ENCODE measurements at regions not wholly inside any gene's neighbourhood (a gene's known extent, or its start where the extent isn't known, plus 50 kb on each side); places are given as distances from the start of the nearest gene placed in this dataset.
"Not testable (repeated sequence)": the region's sequence is repeated elsewhere in the genome, so short reads cannot be mapped to it uniquely, and the experiment has no call there.

DNA sequence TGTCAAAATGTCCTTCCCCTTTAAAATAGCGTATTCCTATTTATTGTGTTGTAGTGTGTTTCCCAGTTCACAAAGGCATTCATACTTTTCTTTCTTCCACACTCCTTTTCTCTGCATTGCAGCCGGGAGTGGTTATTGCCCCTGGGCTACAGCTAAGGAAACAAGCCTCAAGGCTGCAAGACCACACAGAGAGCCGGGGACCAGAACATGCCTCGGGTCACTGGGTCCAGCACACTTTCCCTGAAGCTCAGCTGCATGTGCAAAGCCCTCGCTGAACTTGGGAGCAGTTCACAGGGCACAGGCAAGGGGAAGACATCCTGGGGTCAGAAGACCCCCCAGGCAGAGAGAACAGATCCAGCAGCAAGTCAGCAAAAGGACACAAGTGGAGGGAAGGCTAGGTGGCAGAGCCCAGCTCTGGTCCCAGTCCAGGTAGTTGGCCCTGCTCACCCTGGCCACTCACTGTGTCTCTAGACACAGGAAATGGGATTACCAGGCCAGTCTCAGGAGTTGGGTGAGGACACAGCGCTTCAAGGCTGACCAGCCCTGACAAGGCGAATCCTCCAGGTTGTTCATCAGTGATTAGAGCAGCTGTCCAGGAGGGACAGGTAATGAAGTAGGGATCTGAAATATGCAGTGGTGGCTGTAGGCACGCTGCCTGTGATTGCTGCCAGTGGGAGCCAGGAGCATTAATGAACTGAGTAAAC lies 118.2 kb downstream of the CD83 start:
- H3K27ac ChIP-seq (ENCODE audit: low read depth, low read length), result no peak overlapping the region
- H3K9me3 ChIP-seq (ENCODE audit: insufficient read depth, low read depth, low read length), result peaks cover 7% of the 10 kb centered on the region
- H3K9ac ChIP-seq (ENCODE audit: low read depth, low read length), result no peak overlapping the region
- H3K27me3 ChIP-seq (ENCODE audit: insufficient read depth, low read length), result no peaks in the 10 kb centered on the region
- H3K36me3 ChIP-seq (ENCODE audit: insufficient read depth, low read length), result no peaks in the 10 kb centered on the region
- H3K4me3 ChIP-seq (ENCODE audit: low read length), result no peak overlapping the region
- H3K4me1 ChIP-seq (ENCODE audit: insufficient read depth, low read length), result no peaks in the 10 kb centered on the region
- WGBS, result 89% methylated on average over 7 of the region's 8 CpGs

DNA sequence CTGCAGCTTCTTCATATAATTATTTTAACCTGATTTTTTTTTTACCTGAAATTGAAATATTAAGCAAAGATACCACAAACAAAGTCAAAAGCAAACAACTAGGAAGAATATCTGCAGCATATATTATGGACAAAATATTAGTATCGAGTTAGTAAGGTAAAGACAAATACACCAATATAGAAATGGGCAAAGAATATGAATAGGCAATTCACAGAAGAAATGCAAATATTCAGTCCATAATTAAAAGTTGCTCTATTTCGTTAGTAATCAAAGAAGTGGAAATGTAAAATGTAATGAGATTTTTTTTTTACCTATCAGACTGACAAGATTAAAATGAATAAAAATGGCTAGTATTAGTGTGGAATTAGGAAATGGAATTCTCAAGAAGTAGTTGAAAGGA lies 121.5 kb downstream of the CD83 start:
- H3K9ac ChIP-seq (ENCODE audit: low read depth, low read length), result no peak overlapping the region
- H3K4me1 ChIP-seq (ENCODE audit: insufficient read depth, low read length), result no peaks in the 10 kb centered on the region
- no CpG with 5 or more reads among the region's 2 CpGs for WGBS
- peaks cover 7% of the 10 kb centered on the region for H3K9me3 ChIP-seq (ENCODE audit: insufficient read depth, low read depth, low read length)
- H3K27me3 ChIP-seq (ENCODE audit: insufficient read depth, low read length), result no peaks in the 10 kb centered on the region
- H3K27ac ChIP-seq (ENCODE audit: low read depth, low read length), result no peak overlapping the region
- H3K4me3 ChIP-seq (ENCODE audit: low read length), result no peak overlapping the region
- H3K36me3 ChIP-seq (ENCODE audit: insufficient read depth, low read length), result no peaks in the 10 kb centered on the region

DNA sequence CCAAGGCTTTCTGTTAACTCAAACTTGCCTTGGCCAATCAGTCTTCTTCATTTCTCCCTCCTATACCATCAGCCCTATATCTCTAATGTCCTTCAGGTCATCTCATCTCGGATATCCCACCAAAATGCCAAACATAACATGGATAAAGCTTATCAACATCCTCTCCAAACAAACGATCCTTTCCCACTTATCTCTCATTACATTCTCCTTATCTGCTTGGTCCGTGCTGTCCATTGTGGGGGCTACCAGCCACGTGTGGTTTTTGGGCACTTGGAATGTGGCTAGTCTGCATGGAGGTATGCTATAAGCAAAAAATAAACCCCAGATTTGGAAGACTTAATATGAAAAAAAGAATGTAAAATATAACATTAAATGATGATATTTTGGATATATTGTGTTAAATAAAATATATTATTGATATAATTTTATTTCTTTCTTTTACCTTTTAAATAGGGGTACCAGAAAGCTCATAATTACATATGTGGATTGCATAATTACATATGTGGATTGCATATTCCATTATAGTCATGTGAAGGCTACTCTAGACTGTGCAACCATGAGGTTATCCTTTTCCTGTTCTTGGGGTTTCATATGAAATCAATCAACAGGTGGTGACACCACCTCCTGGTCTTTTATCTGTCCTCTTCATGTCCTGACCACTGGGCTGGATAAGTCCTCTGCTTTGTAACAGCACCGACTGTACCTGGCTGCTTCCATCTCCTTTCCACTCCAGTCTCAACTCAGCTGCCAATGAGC lies 123.0 kb downstream of the CD83 start:
- Histone ChIP-seq H3K9me3 (ENCODE audit: insufficient read depth, low read depth, low read length) (peaks cover 7% of the 10 kb centered on the region), H3K27me3 (ENCODE audit: insufficient read depth, low read length) (no peaks in the 10 kb centered on the region), H3K4me3 (ENCODE audit: low read length) (no peak overlapping the region), H3K9ac (ENCODE audit: low read depth, low read length) (no peak overlapping the region), H3K27ac (ENCODE audit: low read depth, low read length) (no peak overlapping the region), H3K36me3 (ENCODE audit: insufficient read depth, low read length) (no peaks in the 10 kb centered on the region), H3K4me1 (ENCODE audit: insufficient read depth, low read length) (no peaks in the 10 kb centered on the region; the same call in 1 of the 2 replicates)
- WGBS, result 85% methylated on average over 5 of the region's 5 CpGs

DNA sequence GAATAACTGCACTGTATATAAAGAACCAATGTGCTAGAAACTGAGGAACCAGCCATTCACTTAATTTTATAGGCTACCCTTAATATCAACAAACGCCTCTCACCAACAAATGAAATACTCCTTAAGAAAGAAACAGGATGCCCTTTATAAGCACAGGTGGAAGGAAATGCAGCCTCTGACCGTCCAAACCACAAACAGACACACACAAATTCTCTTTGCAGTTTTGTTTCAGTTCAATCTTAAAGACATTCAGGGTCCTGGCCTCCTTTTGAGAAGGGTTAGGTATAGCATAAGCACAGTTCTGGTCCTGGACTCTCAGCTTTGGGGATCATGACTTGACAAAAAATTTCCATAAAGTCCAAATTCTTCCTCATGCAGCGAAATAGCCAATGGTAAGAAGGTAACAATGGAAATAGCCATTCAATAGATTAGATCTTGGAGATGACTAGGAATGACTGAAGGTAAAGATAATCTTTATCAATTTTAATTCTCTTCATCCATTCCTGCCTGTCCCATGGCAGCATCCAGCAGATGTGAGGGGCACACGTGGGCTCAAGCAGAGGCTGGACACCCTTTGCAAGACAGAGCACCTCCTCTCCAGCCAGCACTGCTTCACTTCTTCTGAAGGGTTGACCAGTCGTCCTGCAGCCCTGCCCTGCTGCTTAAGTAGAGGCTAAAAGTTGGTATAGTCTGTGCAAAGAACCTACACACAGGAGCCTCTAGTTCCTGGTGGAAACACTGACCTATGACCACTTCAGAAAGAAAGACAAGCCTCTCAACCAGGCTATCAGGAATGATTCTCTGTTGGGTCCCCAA lies 123.9 kb downstream of the CD83 start:
- WGBS, result 88% methylated on average over 5 of the region's 5 CpGs

DNA sequence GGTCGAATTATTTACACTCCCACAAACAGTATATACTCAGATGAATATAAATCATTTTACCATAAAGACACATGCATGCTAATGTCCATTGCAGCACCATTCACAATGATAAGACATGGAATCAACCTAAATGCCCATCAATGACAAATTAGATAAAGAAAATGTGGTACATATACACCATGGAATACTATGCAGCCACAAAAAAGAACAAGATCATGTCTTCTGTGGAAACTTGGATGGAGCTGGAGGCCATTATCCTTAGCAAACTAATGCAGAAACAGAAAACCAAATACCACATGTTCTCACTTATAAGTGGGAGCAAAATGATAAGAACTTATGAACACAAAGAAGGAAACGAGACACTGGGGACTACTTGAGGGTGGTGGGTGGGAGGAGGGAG lies 125.3 kb downstream of the CD83 start:
- H3K9ac ChIP-seq (ENCODE audit: low read depth, low read length); H3K27me3 ChIP-seq (ENCODE audit: insufficient read depth, low read length); H3K36me3 ChIP-seq (ENCODE audit: insufficient read depth, low read length); H3K9me3 ChIP-seq (ENCODE audit: insufficient read depth, low read depth, low read length); H3K27ac ChIP-seq (ENCODE audit: low read depth, low read length); H3K4me1 ChIP-seq (ENCODE audit: insufficient read depth, low read length); H3K4me3 ChIP-seq (ENCODE audit: low read length): not testable (repeated sequence)
- 92% methylated on average over 2 of the region's 2 CpGs for WGBS

More for the DNA sequence above, 123.9 kb downstream of the CD83 start:
- no peak overlapping the region for H3K4me3 ChIP-seq (ENCODE audit: low read length)
- H3K36me3 ChIP-seq (ENCODE audit: insufficient read depth, low read length), result no peaks in the 10 kb centered on the region
- no peaks in the 10 kb centered on the region for H3K27me3 ChIP-seq (ENCODE audit: insufficient read depth, low read length)
- peaks cover 7% of the 10 kb centered on the region; the same call in 1 of the 2 replicates for H3K4me1 ChIP-seq (ENCODE audit: insufficient read depth, low read length)
- no peak overlapping the region for H3K27ac ChIP-seq (ENCODE audit: low read depth, low read length)
- H3K9ac ChIP-seq (ENCODE audit: low read depth, low read length), result no peak overlapping the region
- H3K9me3 ChIP-seq (ENCODE audit: insufficient read depth, low read depth, low read length), result peaks cover 7% of the 10 kb centered on the region

DNA sequence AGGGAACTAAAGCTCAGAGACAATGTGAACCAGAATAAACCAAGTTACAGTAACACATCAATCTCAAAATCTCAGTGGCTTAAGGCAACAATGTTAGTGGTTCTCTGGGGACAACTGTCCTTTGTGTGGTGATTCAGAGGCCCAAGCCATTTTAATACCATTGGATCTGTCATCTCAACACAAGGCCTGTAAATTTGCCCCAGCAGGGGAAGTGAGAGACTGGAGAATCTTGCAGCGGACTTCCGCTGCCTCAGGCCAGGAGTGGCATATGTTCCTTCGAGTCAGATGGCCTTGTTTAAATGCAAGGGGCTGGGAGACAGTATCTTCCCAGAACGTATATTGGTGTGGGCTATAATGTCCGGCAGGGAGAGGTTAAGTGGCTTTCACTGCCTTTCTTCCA lies 126.0 kb downstream of the CD83 start:
- no peak overlapping the region for H3K4me3 ChIP-seq (ENCODE audit: low read length)
- H3K27ac ChIP-seq (ENCODE audit: low read depth, low read length), result no peak overlapping the region
- no peak overlapping the region for H3K9ac ChIP-seq (ENCODE audit: low read depth, low read length)
- H3K36me3 ChIP-seq (ENCODE audit: insufficient read depth, low read length), result no peaks in the 10 kb centered on the region
- 77% methylated on average over 5 of the region's 5 CpGs for WGBS
- H3K4me1 ChIP-seq (ENCODE audit: insufficient read depth, low read length), result peaks cover 7% of the 10 kb centered on the region; the same call in 1 of the 2 replicates
- H3K9me3 ChIP-seq (ENCODE audit: insufficient read depth, low read depth, low read length), result peaks cover 7% of the 10 kb centered on the region
- H3K27me3 ChIP-seq (ENCODE audit: insufficient read depth, low read length), result no peaks in the 10 kb centered on the region

DNA sequence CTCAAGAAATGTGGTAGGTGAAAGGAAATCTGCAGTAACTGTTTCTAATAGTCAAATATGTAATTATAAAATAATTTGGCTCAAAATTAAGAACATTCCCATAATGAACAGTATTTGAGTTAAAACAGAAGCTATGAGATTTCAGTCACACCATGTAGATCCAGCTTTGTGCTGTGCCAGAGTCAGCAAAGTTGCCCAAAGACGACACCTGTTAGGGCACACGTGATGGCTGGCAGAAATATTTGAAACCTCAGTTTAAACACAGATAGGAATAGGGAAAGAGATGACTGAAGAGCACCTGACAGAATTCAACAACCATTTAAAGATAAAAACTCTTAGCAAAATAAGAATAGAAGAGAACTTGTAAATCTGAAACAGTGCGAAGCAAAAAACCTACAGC lies 129.3 kb downstream of the CD83 start:
- H3K27ac ChIP-seq (ENCODE audit: low read depth, low read length), result no peak overlapping the region

DNA sequence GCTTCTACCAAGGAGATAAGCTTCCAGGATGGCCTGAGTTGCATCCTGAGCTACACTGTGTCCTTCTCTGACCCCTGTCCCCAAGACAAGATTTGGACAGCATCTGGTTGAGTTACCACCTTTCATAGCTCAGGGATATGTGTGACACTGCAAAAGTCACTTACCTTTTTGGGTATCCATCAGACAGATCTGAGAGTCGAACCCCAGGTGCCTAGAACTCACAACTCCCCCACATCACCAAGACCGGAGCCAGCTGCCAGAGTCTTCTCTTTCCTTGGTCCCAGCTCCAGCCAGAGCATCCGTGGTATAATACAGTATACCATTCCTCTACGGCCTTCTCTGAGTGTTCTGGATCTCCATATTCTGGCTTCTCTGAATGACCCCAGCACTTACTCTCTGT lies 133.0 kb downstream of the CD83 start:
- H3K4me3 ChIP-seq (ENCODE audit: low read length), result no peak overlapping the region
- no peaks in the 10 kb centered on the region for H3K27me3 ChIP-seq (ENCODE audit: insufficient read depth, low read length)
- H3K9ac ChIP-seq (ENCODE audit: low read depth, low read length), result no peak overlapping the region
- peaks cover 7% of the 10 kb centered on the region; the same call in 1 of the 2 replicates for H3K4me1 ChIP-seq (ENCODE audit: insufficient read depth, low read length)
- H3K9me3 ChIP-seq (ENCODE audit: insufficient read depth, low read depth, low read length), result no peaks in the 10 kb centered on the region
- WGBS, result 93% methylated on average over 4 of the region's 4 CpGs
- H3K36me3 ChIP-seq (ENCODE audit: insufficient read depth, low read length), result no peaks in the 10 kb centered on the region
- no peak overlapping the region for H3K27ac ChIP-seq (ENCODE audit: low read depth, low read length)

More for the DNA sequence above, 129.3 kb downstream of the CD83 start:
- Histone ChIP-seq H3K9ac (ENCODE audit: low read depth, low read length) (no peak overlapping the region), H3K27me3 (ENCODE audit: insufficient read depth, low read length) (no peaks in the 10 kb centered on the region), H3K36me3 (ENCODE audit: insufficient read depth, low read length) (no peaks in the 10 kb centered on the region), H3K4me1 (ENCODE audit: insufficient read depth, low read length) (peaks cover 7% of the 10 kb centered on the region; the same call in 1 of the 2 replicates), H3K9me3 (ENCODE audit: insufficient read depth, low read depth, low read length) (no peaks in the 10 kb centered on the region), H3K4me3 (ENCODE audit: low read length) (no peak overlapping the region)
- 94% methylated on average over 3 of the region's 3 CpGs for WGBS

- H3K27me3 ChIP-seq (ENCODE audit: insufficient read depth, low read length), result no peaks in the 10 kb centered on the region
- H3K4me1 ChIP-seq (ENCODE audit: insufficient read depth, low read length), result no peaks in the 10 kb centered on the region
- no peak overlapping the region for H3K27ac ChIP-seq (ENCODE audit: low read depth, low read length)
- WGBS, result 94% methylated on average over 10 of the region's 10 CpGs
- H3K36me3 ChIP-seq (ENCODE audit: insufficient read depth, low read length), result no peaks in the 10 kb centered on the region
- no peaks in the 10 kb centered on the region for H3K9me3 ChIP-seq (ENCODE audit: insufficient read depth, low read depth, low read length)
- no peak overlapping the region for H3K4me3 ChIP-seq (ENCODE audit: low read length)
- H3K9ac ChIP-seq (ENCODE audit: low read depth, low read length), result no peak overlapping the region
Observed at GRCh38 chr6:14252271-14252850, 134.8 kb downstream of the CD83 start.

- Histone ChIP-seq H3K27ac (ENCODE audit: low read depth, low read length) (no peak overlapping the region), H3K4me3 (ENCODE audit: low read length) (no peak overlapping the region), H3K36me3 (ENCODE audit: insufficient read depth, low read length) (no peaks in the 10 kb centered on the region), H3K4me1 (ENCODE audit: insufficient read depth, low read length) (peaks cover 10% of the 10 kb centered on the region), H3K9me3 (ENCODE audit: insufficient read depth, low read depth, low read length) (no peaks in the 10 kb centered on the region), H3K9ac (ENCODE audit: low read depth, low read length) (no peak overlapping the region), H3K27me3 (ENCODE audit: insufficient read depth, low read length) (no peaks in the 10 kb centered on the region)
- 96% methylated on average over 7 of the region's 7 CpGs for WGBS
Observed at GRCh38 chr6:14254505-14254904, 136.9 kb downstream of the CD83 start.

DNA sequence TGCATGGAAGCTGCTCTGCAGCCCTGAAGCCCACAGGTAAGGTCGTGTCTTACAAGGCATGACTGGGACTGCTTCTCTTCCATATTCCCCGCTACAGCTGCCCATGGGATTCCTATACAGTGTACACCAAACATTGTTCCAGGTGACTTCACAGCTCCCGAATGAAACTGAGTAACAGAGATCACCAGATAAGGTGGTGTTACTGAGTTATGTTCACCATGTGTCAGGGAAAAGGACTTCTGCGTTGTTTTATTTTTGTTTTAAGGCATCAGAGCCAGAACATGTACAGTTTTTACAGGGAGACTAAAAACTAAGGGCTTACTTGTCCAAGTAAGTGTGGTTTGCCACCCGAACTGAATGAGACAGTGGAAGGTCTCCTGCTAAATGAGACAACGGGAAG lies 138.3 kb downstream of the CD83 start:
- Histone ChIP-seq H3K9ac (ENCODE audit: low read depth, low read length) (no peak overlapping the region), H3K4me3 (ENCODE audit: low read length) (no peak overlapping the region), H3K9me3 (ENCODE audit: insufficient read depth, low read depth, low read length) (peaks cover 4% of the 10 kb centered on the region; the same call in 1 of the 2 replicates), H3K36me3 (ENCODE audit: insufficient read depth, low read length) (no peaks in the 10 kb centered on the region), H3K27ac (ENCODE audit: low read depth, low read length) (no peak overlapping the region), H3K4me1 (ENCODE audit: insufficient read depth, low read length) (peaks cover 10% of the 10 kb centered on the region), H3K27me3 (ENCODE audit: insufficient read depth, low read length) (no peaks in the 10 kb centered on the region)
- 93% methylated on average over 6 of the region's 6 CpGs for WGBS
